GM19025 (cell line): ENCODE measurements at regions not wholly inside any gene's neighbourhood (a gene's known extent, or its start where the extent isn't known, plus 50 kb on each side); places are given as distances from the start of the nearest gene placed in this dataset.

Source experiments
- ATAC-seq: cut with Tn5 transposase; IDR thresholded peaks from one replicate; pipeline ENCODE4 v1.9.1; 2021; ENCODE audit warnings: mild to moderate bottlenecking, low read depth, moderate library complexity; ENCODE audit not compliant: unreplicated experiment

DNA sequence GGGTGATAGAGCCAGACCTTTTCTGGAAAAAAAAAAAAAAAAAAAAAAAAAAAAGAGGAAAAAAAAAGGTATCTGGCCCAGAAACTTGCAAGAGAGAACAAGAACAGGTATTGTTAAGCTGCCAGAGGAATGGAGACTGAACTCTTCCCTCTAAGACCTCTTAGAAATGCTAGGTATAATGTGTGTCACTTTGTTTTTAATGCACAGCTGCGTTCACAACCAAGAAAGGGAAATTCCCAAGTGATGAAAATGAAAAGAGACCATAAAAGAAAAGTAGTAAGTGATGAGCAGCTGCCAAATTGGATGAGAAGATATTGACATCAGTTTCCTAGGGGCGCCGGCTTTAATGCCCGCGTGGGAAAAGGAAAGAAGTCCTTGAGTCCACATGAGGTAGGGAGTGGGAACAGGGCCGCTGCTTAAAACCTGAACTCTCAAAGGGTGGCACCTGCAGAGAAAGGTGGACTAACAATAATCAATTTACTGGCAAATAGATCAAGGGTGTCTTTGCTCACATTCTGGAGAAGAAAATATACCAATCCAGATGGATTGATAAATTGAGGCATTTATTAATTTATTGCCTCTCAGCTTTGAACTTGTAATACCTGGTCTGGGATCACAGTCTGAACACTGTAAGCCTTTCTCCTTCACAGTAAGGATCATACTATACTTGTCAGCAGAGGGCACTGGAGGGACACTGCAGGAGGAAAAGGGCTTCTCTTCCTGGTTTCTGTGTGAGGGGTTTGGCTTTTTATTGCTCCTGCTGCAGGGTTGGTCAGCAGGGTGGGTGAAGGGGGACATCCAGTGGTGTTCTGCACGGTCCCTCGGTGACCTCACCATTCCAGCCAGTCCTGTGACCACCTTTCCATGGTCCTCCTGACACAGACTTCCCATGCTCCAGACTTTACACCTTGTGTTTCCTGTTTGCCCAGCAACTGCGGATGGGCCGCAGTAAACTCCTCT is 131.6 kb downstream of the AQP9 start:
- no peak for ATAC-seq

DNA sequence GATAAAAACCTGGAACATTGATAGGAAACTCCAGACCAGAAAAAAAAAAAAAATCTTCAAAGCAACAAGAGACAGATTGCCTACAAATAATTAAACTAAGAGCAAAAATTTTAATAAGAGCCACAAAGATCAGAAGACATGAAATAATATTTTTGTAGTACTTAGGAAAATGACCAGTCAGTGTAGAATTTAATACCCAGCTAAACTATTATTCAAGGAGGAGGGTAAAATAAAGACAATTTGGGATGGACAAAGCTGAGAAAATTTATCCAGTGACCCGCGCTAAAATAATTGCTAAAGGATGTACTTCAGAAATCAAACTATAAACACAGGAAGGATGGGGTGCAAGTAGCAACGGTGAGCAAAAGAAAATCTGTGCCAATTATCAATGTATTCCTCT is 133.2 kb downstream of the AQP9 start:
- no peak for ATAC-seq

DNA sequence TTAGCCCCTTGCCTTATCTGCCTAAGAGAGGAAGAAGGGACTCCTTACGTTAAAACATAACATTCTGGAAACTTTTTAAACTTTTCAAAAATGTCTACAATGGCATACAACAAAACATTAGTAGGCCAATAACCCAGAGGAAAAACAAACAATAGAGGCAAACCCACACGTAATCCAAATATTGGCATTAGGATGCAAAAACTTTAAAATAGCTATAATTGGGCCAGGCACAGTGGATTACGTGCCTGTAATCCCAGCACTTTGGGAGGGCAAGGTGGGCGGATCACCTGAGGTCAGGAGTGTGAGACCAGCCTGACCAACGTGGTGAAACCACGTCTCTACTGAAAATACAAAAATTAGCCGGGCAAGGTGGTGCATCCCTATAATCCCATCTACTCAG is 134.9 kb downstream of the AQP9 start:
- no peak for ATAC-seq

DNA sequence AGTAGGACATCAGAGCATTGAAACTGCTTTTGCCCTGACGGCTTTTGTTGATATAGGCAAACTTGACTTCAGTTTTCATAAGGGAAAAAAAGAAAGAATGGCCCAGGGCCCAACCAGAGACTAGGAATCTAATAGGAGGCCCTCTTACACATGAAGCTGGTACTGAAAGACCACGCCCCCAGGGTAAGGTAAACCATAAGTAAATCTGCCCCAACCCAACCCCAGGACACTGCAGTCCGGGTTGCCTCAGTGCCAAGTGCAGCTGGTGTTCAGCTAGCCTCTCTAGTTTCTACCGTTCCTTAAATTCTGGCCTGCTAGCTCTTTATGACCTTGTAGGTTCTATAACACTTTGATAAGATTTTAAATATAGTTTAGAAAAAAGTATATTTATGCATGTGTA is 136.7 kb downstream of the AQP9 start:
- no peak for ATAC-seq

DNA sequence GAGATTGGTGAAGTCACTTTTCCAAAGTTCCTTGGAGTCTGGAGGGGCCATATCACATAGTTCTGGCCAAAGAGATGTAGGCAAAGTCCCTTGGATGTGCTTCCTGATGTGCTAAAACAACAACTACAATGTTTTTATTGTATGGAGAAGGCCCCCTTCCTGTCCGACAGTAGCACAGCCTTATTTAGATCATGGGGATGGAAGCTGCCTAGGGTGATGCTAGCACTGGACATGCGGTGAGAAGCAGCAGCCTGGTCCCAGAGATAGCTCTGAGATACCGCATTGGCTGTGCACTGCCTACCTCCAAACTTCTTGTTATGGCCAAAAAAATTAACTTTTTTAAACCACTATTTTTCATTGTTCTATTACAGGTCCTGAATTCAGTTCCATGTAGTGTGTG is 137.6 kb downstream of the AQP9 start:
- no peak for ATAC-seq

DNA sequence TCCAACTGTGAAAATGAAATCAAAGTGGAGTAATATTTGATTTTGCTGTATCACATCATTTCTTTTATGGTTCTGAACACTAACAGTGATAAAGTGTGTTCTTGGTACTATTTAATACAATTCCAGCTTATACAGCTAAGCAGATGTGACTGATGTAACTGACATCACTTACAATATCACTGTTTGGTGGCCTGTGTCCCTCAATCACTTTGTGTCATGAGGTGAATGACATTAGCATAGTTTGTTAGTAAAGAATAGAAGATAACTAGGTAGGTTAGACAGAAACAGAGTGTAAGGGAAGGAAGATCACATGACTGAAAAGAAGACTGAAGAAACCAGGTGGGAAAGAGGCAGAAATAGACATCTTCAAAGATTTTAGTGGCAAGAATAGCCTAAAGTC is 138.7 kb downstream of the AQP9 start:
- no peak for ATAC-seq

DNA sequence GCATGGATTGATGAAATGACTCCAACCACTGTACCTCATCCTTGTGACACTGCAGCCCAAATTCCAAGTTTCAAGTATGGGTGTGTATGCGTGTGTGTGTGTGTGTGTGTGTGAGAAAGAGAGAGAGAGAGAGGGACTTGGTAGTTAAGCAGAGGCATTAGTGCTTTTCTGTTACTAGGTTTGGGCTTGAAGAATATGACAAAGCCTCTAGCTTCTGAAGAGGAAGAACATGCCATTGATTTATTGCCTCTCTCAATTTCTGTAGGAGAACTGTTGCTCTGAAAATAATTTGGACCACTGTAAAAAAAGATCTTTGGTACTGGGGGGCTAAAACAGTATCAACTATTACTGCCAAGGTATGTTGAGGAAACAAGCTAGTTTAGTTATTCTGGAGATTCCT is 139.2 kb downstream of the AQP9 start:
- no peak for ATAC-seq

DNA sequence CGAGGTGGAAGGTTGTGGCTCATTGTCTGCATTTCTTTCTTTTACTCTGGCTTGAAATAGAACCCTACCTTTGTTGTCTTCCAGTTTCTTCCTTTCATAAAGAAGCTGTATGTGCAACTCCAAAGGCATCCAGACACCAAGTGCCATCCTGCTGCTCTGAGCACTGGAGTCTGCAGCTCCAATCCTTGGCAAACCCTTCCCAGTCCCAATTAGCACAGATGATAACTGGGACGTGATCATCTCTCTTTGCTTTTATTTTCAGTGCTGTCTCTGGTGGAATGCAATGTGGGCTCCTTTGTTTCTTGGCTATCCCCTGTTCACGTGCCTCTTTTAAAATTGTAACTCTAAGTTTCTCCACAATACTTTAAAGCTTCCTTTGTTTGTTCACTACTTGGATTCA is 140.9 kb downstream of the AQP9 start:
- ATAC-seq: no peak

DNA sequence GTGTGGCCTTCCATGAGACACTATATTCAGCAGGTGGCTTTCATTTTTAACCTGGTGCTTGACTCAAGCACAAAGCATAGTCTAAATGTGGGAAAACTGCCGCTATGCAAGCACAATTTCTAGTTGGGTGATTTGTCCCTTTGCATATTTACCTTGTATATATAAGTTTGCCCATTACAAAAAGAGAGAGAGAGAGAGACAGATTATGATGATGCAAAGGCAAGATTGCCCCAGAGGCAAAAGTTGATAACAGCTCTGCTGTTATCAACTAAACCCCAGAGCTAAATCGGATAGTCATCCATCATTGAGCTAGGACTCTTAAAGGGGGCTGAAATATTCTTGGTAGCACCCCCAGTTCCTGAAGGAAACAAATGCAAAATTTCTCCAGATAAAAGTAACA is 141.5 kb downstream of the AQP9 start:
- no peak for ATAC-seq

DNA sequence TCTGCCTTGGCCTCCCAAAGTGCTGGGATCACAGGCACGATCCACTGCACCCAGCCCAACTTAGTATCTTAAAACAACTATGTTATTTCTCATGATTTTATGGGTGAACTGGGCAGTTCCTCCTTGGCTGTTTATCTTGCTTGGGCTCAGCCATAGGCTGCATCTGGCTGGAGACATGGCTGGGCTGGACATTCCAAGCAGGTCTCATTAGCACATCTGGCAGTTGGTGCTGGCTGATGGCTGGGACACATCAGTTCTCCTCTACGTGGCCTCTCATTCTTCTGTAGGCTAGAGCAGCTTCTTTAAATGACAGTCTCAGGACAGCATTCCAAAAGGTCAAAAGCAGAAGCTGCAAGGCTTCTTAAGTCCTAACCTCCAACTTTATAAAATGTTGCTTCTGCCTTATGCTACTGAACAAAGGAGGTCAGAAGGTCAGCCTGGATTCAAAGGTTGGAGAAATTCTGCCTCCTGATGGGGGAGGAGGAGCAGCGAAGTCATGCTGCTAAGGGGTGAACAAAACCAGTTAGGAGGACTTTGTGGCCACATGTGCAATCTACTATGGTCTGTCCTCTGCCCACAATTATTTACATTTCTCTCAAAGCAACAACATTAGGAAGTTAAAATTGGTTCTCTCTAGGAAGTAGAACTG is 144.0 kb downstream of the AQP9 start:
- no peak for ATAC-seq

DNA sequence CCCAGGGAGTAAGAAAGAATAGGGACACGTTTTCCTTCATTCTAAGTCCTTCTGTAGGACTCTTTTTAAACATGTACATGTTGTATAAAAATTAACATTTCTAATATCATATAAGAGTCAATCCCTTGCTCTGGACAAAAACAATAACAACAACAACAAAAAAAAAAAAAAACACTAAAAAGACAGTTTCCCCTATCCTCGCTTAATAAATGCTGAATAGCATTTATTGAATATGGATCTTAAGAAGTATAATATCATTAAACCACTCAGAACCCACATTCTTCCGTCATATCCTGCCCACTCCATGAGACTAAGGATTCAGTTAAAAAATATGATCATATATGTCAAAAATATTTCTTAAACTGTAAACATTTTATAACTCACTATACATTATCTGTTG is 145.1 kb downstream of the AQP9 start:
- ATAC-seq: no peak

DNA sequence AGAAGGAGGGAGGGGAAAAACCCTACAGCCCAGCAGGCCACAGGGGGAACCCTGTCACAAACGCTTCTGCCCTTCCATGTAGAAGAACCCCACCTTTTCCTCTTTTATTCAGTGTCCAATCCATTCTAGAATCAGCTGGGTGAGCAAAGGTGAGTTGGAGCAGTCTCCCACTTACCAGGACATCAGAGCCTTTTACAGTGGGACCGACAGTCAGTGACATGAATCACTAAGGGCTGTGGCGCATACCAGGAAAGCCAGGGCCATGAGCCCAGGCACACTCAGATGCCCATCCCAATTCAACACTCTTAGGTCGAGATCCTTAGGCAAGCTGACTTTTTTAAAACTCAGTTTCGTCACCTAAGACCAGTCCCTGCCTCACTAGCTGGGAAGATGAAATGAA is 146.1 kb downstream of the AQP9 start:
- ATAC-seq: no peak

DNA sequence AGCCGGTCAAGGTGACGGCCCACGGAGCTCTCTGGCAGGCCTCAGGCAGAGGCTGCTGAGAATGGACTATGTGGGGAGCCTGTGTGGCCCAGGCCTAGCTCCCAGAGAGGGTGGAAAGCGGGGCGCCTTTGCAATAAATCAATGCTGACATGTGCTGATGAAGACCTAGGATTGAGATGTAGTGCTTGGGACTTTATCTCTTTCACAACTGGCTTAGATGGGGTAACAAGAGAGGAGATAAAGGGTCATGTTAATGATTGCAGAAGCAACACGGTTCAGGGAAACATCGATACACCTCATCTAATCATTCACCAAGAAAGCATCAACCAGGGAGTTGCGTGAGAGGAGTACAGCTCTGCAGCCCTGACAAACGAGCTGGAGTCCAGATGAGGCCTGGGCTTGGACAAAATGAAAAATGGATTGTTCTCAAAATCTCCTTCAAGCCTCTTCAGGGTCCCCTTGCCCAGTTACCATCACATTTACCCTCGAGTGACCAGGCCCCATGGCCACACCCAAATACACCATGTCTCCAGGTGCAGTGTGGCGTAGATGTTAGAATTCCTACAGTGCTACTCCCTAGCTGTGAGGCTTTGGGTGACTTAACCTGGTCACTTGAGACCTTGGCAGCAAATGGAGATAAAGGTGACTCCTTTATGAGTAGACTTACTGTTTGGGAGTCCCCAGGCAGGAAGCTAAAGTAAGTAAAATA is 146.4 kb upstream of the LIPC start:
- no peak for ATAC-seq

DNA sequence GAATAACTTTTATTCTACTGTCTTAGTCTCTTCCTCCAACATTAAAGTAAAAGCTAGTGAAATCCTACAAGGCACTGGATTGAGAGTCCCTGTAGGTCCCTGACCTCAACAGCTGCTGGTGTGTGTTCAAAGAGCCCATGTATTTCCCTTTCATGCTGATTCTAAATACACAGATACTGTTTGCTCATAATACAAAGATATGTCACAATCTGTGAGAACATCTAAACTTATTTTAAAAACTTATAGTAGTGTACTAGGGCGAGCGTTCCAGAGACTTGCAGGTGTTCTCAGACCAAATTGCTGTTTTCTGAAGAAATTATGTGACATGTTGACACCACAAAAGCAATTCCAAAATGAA is 145.9 kb upstream of the LIPC start:
- ATAC-seq: no peak

DNA sequence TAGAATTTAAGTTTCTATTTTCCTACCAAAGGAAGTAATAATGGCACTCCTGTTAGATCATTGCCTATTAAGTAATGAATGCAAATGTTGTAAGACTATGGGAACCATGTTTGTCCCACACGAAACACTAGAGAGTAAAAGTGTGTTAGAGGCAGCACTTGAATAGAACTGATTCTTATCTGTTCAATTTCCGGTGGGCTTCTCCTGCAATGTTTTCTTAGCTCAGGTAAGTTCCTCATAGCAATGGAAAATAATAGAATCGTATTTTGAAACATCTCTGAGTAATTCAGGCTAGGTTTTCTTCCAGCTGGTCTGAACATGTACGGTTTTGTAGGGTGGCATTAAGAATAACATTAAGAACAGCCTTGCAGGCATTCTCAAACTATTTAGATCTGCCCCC is 145.3 kb upstream of the LIPC start:
- no peak for ATAC-seq

DNA sequence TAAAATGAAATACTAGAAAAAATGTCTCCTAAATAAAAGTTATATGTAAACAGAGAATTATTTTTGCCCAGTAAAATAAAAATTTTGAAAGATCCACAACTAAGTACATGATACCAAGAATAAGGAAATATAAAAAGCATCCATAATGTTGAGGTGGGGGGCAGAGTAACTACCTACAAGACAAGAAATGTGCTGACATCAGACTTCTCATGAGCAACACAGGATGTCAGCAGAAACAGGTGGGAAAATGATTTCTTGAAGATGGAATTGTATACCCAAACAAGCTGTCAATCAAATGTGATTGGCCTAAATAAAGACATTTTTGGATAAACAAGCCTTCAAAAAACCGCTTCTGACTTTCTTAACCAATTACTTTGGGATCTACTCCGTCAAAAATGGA is 143.9 kb upstream of the LIPC start:
- ATAC-seq: no peak

DNA sequence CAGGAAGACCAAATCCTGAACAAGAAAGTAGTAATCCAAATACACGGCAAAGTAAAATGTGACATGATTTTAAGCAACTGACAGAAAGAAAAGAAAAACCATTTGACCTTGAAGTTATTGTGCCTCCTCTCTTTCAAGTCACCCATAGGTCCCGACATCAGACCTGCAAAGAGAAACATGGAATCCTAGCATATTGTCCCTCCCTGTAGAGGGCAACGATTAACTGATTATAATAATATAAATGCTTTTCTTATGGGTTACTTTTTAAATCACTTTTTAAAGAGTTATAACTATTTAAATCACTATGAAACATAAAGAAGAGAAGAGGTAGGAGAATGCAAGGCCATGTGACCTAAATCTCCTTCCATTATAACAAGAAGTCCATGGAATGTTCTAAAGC is 143.2 kb upstream of the LIPC start:
- ATAC-seq: no peak

DNA sequence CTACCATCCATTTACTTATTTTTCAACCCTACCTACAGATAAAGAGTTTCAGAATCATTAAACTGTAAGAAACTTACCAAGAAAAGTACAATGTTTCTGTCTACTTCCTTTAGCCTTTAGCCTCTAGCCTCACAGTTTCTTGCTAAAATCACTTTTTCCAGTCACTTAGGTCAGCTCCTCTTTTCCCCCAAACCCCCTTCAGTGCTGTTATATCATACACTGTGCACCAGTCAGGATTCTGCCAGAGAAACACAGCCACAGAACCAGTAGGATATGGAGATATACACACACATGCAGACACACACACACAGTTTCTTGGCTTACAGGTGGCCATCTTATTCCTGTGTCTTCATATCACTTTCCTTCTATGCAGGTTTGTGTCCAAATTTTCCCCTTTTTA is 139.9 kb upstream of the LIPC start:
- ATAC-seq: no peak

DNA sequence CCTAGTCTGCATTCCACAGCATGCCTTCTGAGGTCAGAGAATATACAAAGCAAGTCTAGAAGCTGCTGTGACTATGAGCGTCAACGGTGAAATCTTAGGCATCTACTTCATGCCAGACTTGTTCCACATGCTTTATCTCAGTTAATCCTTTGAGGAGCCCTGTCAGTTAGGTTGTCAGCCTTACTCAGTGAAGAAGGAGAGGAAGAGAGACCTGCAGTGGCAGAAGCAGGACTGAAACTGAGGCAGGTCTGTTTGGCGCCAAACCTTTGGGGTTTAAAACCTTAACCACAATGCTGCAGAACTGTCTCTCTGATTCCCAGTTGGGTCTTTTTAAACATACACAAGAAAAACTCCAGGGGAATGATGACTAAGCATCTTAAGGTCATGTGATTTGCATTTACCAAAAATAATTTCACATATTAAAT is 139.0 kb upstream of the LIPC start:
- ATAC-seq: no peak

DNA sequence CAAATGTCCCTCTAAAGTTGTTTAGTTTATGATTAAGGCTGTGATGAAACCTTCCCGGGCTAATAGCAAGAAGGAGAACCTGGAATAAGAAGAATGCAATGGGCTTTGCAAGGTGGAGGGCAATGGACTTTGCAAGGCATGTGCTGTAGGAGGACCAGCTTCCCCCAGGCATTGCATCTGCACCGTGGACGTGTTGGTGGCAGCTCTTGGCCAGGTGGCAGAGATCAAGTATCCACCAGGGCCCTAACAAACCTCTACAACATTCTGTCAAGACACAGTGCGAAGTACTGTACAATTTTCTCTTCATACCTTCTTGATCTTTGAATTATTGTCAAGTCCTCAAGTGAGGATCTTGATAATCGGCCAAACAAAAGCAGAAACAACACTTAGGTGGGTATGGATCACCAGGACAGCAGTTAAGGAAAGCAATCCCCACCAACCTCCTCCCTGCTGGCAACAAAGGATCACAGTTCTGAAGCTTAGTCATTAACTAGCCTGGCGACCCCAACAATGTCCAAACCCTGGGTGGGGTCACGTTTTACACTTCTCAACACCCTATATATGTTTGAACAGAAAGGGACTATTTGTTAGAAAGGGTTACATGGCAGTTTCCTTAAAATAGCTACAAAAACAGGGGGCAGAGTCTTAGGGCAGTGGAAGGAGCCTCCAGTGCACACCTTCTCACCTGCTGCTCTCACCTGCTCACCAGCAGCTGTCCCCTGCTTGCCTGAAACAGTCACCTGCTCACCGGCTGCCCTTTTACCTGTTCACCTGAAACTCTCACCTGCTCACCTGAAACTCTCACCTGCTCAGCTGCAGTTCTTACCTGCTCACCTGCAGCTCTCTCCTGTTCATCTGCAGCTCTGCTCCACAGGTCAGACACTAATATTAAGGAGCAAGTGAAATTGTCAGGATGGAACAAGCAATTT is 137.9 kb upstream of the LIPC start:
- no peak for ATAC-seq
